GM18505 (cell line): ENCODE measurements at regions not wholly inside any gene's neighbourhood (a gene's known extent, or its start where the extent isn't known, plus 50 kb on each side); places are given as distances from the start of the nearest gene placed in this dataset.

Experiments
- ATAC-seq: cut with Tn5 transposase; IDR thresholded peaks from one replicate; pipeline ENCODE4 v1.9.1; 2021; ENCODE audit not compliant: unreplicated experiment
- POLR2A ChIP-seq: IDR thresholded peaks from 4 replicates; pipeline ENCODE4 v1.6.1; 2011; ENCODE audit warnings: borderline replicate concordance; ENCODE audit not compliant: insufficient read depth, insufficient read length; ENCODE audit errors: extremely low read depth

DNA sequence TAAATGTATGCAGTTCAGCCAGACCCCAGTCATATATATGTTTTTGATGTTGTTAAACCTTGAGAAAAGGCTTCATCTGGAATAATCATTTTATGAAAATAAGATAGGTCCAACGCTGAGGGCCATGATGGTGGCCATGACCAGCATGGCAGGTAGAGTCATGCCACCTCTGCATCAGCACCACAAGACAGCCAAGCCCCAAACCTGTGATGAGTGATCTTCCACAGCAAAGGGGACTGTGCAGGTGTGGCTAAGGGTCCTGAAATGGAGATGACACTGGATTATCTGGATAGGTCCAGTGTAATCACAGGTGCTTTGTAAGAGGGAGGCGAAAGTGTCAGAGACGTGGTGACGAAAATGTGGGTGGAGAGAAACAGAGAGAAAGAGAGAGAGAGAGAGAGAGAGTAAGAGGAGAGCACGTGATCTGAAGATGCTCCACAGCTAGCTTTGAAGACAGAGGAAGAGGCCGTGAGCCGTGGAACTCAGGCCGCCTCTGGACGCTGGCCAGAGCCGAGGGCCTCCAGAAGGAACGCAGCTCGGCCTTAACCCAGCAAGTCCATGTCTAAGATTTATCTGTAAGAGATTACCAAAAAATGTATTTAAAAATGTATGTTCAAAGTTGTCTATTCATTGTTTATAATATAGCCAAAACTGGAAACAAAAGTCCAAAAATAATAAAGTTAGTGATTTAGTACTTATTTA is 304.4 kb upstream of the SHH start:
- no peak for ATAC-seq
- TF ChIP-seq POLR2A, result no peak

DNA sequence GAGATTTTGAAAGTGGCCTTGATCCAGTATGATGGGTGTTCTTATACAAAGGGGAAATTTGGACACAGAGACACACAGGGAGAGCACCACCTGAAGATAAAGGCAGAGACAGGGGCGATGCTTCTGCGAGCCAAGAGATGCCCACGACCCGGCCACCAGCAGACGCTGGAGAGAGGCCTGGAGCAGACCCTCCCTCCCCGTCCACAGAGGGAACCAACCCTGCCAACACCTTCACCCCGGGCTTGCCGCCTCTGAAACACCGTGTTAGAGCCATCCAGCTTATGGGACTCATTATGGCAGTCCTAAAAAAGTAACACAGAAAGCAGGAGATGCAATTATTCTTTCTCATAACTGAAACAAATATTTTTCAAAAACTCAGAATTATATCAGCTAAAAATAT is 303.3 kb upstream of the SHH start:
- ATAC-seq, result no peak
- TF ChIP-seq POLR2A, result no peak

DNA sequence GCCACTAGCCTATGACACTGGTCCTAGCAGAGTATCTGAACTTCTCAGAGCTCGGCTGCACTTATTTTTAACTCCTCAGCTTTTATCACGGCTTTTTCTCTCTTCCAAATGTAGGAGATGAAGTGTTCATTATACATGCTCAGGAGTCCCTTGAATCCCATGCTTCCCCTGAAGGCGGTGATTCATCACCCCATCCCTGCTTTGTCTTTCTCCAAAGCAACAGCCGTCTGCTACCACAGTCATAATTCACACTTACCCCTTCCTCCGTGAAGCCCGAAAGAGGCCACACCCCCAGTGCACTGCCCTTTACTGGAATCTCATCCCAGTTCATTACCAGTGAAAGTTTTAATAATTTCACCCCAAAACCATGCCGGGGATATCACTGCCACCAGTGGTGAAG is 301.5 kb upstream of the SHH start:
- no peak for ATAC-seq
- no peak for TF ChIP-seq POLR2A

GRCh38 chr7:156109988-156110387 is 297.7 kb upstream of the SHH start:
- no peak for ATAC-seq
- no peak for TF ChIP-seq POLR2A

DNA sequence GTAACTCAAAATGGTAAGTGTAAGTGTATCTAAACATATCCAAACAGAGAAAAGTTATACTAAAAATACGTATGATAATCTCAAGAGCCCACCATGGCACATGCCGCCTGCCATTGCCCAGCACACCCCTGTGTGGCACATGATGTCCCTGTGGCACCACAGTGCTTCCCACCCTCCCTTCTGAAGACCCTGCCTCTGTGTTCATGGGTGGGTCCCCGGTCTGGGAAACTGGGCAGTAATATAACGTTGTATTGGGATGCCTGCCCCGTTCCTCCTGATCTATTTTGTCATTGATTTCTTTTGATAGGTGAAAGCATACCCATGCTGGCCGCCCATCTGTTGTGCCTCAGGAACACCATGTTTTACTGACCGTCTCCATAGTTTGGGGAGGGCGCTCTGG is 296.8 kb upstream of the SHH start:
- ATAC-seq, result no peak
- TF ChIP-seq POLR2A, result no peak

- no peak for TF ChIP-seq POLR2A
- no peak for ATAC-seq
These were observed 295.7 kb upstream of the SHH start for GRCh38 chr7:156107957-156108356.

DNA sequence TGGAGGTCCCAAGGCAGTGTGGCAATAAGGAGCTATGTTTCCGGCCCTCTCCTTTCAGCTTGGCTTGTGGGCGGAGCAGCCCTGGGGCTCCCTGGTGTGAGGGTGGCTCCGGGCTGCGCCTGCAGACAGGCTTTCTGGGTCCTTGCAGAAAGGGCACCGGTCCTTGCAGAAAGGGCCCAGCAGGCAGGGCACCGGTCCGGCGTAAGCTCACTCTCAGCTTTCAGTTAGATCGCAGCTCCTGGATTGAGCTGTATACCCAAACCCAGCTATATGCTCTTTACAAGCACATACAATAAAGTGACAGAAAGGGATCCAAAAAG is 293.8 kb upstream of the SHH start:
- ATAC-seq, result no peak
- no peak for TF ChIP-seq POLR2A

GRCh38 chr7:156105337-156106106 is 293.3 kb upstream of the SHH start:
- no peak for TF ChIP-seq POLR2A
- ATAC-seq, result no peak

DNA sequence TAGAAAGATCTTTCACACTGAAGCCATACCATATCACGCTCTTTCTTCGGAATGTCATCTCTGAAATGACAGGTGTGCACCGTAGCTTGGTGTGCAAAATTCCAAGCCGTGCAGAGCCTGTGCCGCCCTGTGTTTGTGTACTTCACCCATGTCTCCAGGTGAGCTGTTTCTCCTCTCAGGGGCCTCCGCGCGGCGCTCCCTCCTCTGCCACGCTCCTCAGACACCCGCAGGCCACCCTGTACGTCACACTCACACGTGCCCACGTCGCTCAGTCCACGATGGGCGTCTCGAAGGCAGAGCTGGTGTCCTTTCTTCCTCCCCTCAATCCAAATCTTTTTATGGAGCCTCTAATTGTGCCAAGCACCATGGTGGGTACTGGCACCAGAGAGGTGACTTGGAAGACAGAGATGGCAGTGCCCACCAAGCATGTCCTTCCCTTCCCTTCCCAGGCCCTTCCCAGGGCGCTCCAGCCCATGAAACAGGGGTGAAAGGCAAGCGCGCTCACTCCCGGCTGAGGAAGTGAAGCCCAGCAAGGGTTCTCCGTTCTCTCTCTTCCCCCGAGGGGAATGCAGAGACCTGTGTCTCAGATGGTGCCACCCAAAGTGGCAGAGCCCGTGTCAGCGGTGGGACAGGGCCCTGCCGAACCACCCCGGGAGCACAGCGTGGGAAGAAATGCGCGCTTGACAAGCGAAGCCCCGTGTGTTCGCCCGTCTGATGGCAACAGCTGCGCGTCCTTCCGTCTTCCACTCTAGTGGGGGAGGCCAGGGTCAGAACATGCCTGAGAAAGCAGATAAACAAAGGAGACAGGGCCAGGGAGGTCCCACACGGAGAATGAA is 292.5 kb upstream of the SHH start:
- TF ChIP-seq POLR2A, result no peak
- no peak for ATAC-seq

DNA sequence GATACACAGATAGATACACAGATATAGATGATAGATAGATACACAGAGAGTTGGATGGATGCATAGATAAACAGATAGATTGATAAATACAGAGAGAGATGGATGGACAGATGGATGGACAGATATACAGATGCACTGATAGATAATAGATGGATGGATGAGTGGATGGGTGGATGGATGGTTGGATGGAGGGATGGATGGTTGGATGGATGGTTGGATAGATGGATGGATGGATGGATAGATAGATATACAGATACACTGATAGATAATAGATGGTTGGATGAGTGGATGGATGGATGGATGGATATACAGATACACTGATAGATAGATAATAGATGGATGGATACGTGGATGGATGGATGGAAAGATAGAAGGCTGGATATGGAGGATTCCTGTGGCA is 290.0 kb upstream of the SHH start:
- no peak for TF ChIP-seq POLR2A
- no peak for ATAC-seq

DNA sequence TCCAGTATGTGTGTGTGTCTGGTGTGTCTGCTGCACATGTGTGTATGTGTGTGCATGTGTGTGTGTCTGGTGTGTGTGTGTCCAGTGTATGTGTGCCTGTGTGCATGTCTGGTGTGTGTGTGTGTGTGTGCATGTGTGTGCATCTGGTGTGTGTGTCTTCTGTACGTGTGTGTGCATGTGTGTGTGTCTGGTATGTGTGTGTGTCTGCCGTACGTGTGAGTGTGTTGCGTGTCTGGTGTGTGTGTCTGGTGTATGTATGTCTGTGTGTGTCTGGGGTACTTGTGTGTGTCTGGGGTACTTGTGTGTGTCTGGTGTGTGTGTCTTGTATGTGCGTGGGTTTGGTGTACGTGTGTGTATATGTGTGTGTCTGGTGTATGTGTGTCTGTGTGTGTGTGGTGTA is 289.1 kb upstream of the SHH start:
- TF ChIP-seq POLR2A, result no peak
- ATAC-seq, result no peak

DNA sequence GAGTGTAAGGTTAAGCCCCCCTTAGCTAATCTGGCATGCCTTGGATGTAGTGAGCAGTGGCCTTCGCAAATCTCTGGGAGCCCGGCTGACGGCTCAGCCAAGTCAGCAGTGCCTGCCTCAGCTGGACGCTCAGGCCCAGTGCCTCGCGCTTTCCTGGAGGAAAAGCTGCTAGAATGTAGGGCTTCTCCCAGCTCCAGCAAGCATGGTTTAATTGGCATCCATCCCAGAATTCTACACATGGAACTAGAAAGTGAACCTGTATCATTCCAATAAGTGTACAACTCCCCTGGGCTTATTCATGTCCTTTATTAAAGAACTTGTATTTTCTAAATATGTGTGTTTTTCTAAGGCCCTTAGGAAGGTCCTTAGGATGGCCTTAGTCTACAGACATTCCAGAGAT is 287.8 kb upstream of the SHH start:
- ATAC-seq, result no peak
- TF ChIP-seq POLR2A, result no peak

GRCh38 chr7:156099085-156099484 is 286.8 kb upstream of the SHH start:
- no peak for ATAC-seq
- TF ChIP-seq POLR2A, result no peak
